IPS DF 6.9 (cell line): ENCODE measurements at regions not wholly inside any gene's neighbourhood (a gene's known extent, or its start where the extent isn't known, plus 50 kb on each side); places are given as distances from the start of the nearest gene placed in this dataset.

Experiments
- DNase-seq: peaks from one replicate; pipeline ENCODE4 v3.0.0-alpha.2; 2013; ENCODE audit warnings: low read depth, low spot score
- H3K27ac ChIP-seq: one replicate; pipeline ENCODE4 v1.5.1; 2013; ENCODE audit warnings: low read length, control low read depth
- H3K27me3 ChIP-seq: 2 replicates; pipeline ENCODE4 v1.6.1; 2013; ENCODE audit warnings: mild to moderate bottlenecking, low read length; ENCODE audit not compliant: control insufficient read depth, insufficient read depth
- H3K36me3 ChIP-seq: 2 replicates; pipeline ENCODE4 v1.6.1; 2013; ENCODE audit warnings: low read length; ENCODE audit not compliant: control insufficient read depth, insufficient read depth
- H3K4me1 ChIP-seq: 2 replicates; pipeline ENCODE4 v1.6.1; 2013; ENCODE audit warnings: low read length; ENCODE audit not compliant: control insufficient read depth, insufficient read depth
- H3K4me3 ChIP-seq: 2 replicates; pipeline ENCODE4 v1.5.1; 2013; ENCODE audit warnings: mild to moderate bottlenecking, low read length
- H3K9me3 ChIP-seq: 2 replicates; pipeline ENCODE4 v1.6.1; 2013; ENCODE audit warnings: low read length, inconsistent platforms; ENCODE audit not compliant: control insufficient read depth, insufficient read depth
- WGBS: extraction: QIAGEN DNeasy Blood & Tissue Kit; methylation state at CpG from one replicate; pipeline ENCODE4 v1.1.7; 2013; ENCODE audit warnings: mixed read lengths, missing lambda C conversion rate; ENCODE audit not compliant: insufficient read length, insufficient coverage; 5-methylcytosine and 5-hydroxymethylcytosine counted together

GRCh38 chr9:24624481-24624880 lies 78.8 kb upstream of the IZUMO3 start:
- Histone ChIP-seq H3K27ac (no peak overlapping the region), H3K4me3 (no peak overlapping the region), H3K9me3 (no peaks in the 10 kb centered on the region), H3K36me3 (no peaks in the 10 kb centered on the region), H3K4me1 (no peaks in the 10 kb centered on the region), H3K27me3 (no peaks in the 10 kb centered on the region)
- no peak for DNase-seq

GRCh38 chr9:24620741-24621140 lies 75.0 kb upstream of the IZUMO3 start:
- Histone ChIP-seq H3K27me3 (no peaks in the 10 kb centered on the region), H3K9me3 (no peaks in the 10 kb centered on the region), H3K4me3 (no peak overlapping the region), H3K4me1 (0 out of 2 replicates have a peak, but pooled peaks cover 2% of the 10 kb centered on the region), H3K36me3 (no peaks in the 10 kb centered on the region), H3K27ac (no peak overlapping the region)
- no peak for DNase-seq

- DNase-seq, result no peak
- WGBS, result no CpG with 5 or more reads among the region's 1 CpG
Observed at GRCh38 chr9:24616863-24617262, 71.2 kb upstream of the IZUMO3 start.

GRCh38 chr9:24614070-24614469 lies 68.4 kb upstream of the IZUMO3 start:
- DNase-seq, result no peak
- Histone ChIP-seq H3K4me3 (no peak overlapping the region), H3K4me1 (peaks cover 3% of the 10 kb centered on the region; the same call in 1 of the 2 replicates), H3K27ac (no peak overlapping the region), H3K27me3 (no peaks in the 10 kb centered on the region), H3K9me3 (no peaks in the 10 kb centered on the region), H3K36me3 (no peaks in the 10 kb centered on the region)
- no CpG with 5 or more reads among the region's 2 CpGs for WGBS

More at GRCh38 chr9:24616863-24617262, 71.2 kb upstream of the IZUMO3 start:
- no peaks in the 10 kb centered on the region for H3K9me3 ChIP-seq
- H3K4me3 ChIP-seq, result no peak overlapping the region
- no peaks in the 10 kb centered on the region for H3K27me3 ChIP-seq
- H3K27ac ChIP-seq, result no peak overlapping the region
- peaks cover 3% of the 10 kb centered on the region; the same call in 1 of the 2 replicates for H3K4me1 ChIP-seq
- no peaks in the 10 kb centered on the region for H3K36me3 ChIP-seq

GRCh38 chr9:24608599-24608998 lies 62.9 kb upstream of the IZUMO3 start:
- WGBS, result no CpG with 5 or more reads among the region's 5 CpGs
- H3K36me3 ChIP-seq, result no peaks in the 10 kb centered on the region
- no peaks in the 10 kb centered on the region for H3K4me1 ChIP-seq
- H3K4me3 ChIP-seq, result no peak overlapping the region
- no peak overlapping the region for H3K27ac ChIP-seq
- DNase-seq, result no peak
- H3K9me3 ChIP-seq, result no peaks in the 10 kb centered on the region
- no peaks in the 10 kb centered on the region for H3K27me3 ChIP-seq

GRCh38 chr9:24602693-24603352 lies 57.1 kb upstream of the IZUMO3 start:
- Histone ChIP-seq H3K27me3 (no peaks in the 10 kb centered on the region), H3K4me1 (no peaks in the 10 kb centered on the region), H3K27ac (no peak overlapping the region), H3K36me3 (no peaks in the 10 kb centered on the region), H3K9me3 (no peaks in the 10 kb centered on the region), H3K4me3 (no peak overlapping the region)
- no CpG with 5 or more reads among the region's 4 CpGs for WGBS
- DNase-seq, result no peak
